D721Med (cell line): ENCODE measurements at regions not wholly inside any gene's neighbourhood (a gene's known extent, or its start where the extent isn't known, plus 50 kb on each side); places are given as distances from the start of the nearest gene placed in this dataset.

Experiments
- DNase-seq: peaks from one replicate; pipeline ENCODE4 v3.0.0; 2011; ENCODE audit warnings: low spot score; ENCODE audit not compliant: insufficient read length
- FAIRE-seq: peaks from 2 replicates; lab custom pipeline; 2011; peaks lifted over from hg19 to GRCh38; lab: Jason Lieb, UNC
- CTCF ChIP-seq: IDR thresholded peaks from 2 replicates; pipeline ENCODE4 v1.5.1; 2012; ENCODE audit warnings: mild to moderate bottlenecking, control low read depth; ENCODE audit not compliant: insufficient read depth; ENCODE audit errors: missing control alignments

GRCh38 chrY:19220784-19221183 is 447.2 kb upstream of the HSFY2 start:
- no peak for TF ChIP-seq CTCF
- DNase-seq (no peak), FAIRE-seq (no peak)

- no peak for DNase-seq
- no peak for FAIRE-seq
- TF ChIP-seq CTCF = no peak
These were observed 435.4 kb upstream of the HSFY2 start for GRCh38 chrY:19208915-19209314.

- TF ChIP-seq CTCF = no peak
- no peak for DNase-seq
- no peak for FAIRE-seq
These were observed 433.5 kb upstream of the HSFY2 start for GRCh38 chrY:19207048-19207447.

- TF ChIP-seq CTCF = no peak
- FAIRE-seq (no peak), DNase-seq (no peak)
These were observed 407.3 kb upstream of the HSFY2 start for GRCh38 chrY:19180824-19181223.

GRCh38 chrY:19168202-19168565 is 394.6 kb upstream of the HSFY2 start:
- no peak for FAIRE-seq

GRCh38 chrY:19167319-19168201 is 394.0 kb upstream of the HSFY2 start:
- no peak for FAIRE-seq
- no peak for DNase-seq
- no peak for TF ChIP-seq CTCF

More at GRCh38 chrY:19168202-19168565, 394.6 kb upstream of the HSFY2 start:
- no peak for DNase-seq
- no peak for TF ChIP-seq CTCF

GRCh38 chrY:19148783-19149182 is 375.2 kb upstream of the HSFY2 start:
- DNase-seq (no peak), FAIRE-seq (no peak)
- no peak for TF ChIP-seq CTCF
